ENCODE measurements at regions not wholly inside any gene's neighbourhood (a gene's known extent, or its start where the extent isn't known, plus 50 kb on each side); places are given as distances from the start of the nearest gene placed in this dataset.
"Not testable (repeated sequence)": the region's sequence is repeated elsewhere in the genome, so short reads cannot be mapped to it uniquely, and the experiment has no call there.

GRCh38 chr2:89048138-89049066, 356.9 kb downstream of the RPIA start:
- not testable (repeated sequence) for H3K4me2 ChIP-seq (ENCODE audit: low read length); H3K9me2 ChIP-seq (ENCODE audit: insufficient read depth, low read length); H3K4me3 ChIP-seq (ENCODE audit: low read length); H3K27ac ChIP-seq (ENCODE audit: low read length); H3K36me3 ChIP-seq (ENCODE audit: insufficient read depth, low read length); H3K79me2 ChIP-seq (replicated peaks; ENCODE audit: insufficient read depth, low read length); H4K20me1 ChIP-seq (ENCODE audit: insufficient read depth); H3K9ac ChIP-seq (ENCODE audit: low read length); H3K9me3 ChIP-seq (ENCODE audit: low read length); H2AFZ ChIP-seq (ENCODE audit: low read depth, low read length); H3K27me3 ChIP-seq (ENCODE audit: insufficient read depth, low read depth, low read length); H3F3A ChIP-seq (ENCODE audit: insufficient read depth, low read length, poor library complexity, severe bottlenecking)
- peak; percentile 74 for TF ChIP-seq RAD21 (conservative IDR thresholded peaks at IDR 0.05)
- TF ChIP-seq SMC3 (conservative IDR thresholded peaks at IDR 0.05; ENCODE audit: poor library complexity) = peak; percentile 83
- peak; percentile 86 for TF ChIP-seq CTCF (IDR thresholded peaks at IDR 0.05; ENCODE audit: poor library complexity, severe bottlenecking)

- H3K36me3 ChIP-seq (ENCODE audit: insufficient read depth, low read length); H2AFZ ChIP-seq (ENCODE audit: low read depth, low read length); H3K9me3 ChIP-seq (ENCODE audit: low read length); H3K79me2 ChIP-seq (replicated peaks; ENCODE audit: insufficient read depth, low read length); H3K27me3 ChIP-seq (ENCODE audit: insufficient read depth, low read depth, low read length); H3F3A ChIP-seq (ENCODE audit: insufficient read depth, low read length, poor library complexity, severe bottlenecking); H3K27ac ChIP-seq (ENCODE audit: low read length); H3K4me3 ChIP-seq (ENCODE audit: low read length); H3K9ac ChIP-seq (ENCODE audit: low read length); H3K9me2 ChIP-seq (ENCODE audit: insufficient read depth, low read length); H4K20me1 ChIP-seq (ENCODE audit: insufficient read depth); H3K4me2 ChIP-seq (ENCODE audit: low read length): not testable (repeated sequence)
Observed at GRCh38 chr2:89058616-89059015, 367.1 kb downstream of the RPIA start.

DNA sequence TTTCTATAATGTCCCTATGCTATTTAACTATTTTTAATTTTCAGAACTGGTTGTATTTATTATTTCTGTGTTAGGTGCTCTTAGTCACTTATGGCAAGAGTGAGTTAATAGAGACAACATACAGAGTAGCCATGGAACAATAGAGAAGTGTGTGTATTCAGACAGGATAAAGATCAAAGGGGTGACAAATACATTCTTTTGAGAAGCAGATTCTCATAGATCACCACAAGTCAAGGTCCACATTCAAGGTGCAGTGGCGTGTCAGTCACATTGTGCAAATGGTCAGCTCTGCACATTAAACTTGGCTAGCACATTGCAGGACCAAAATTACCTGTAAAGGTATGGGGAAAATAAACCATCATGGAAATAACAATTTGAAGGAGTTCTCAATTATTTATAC, 369.7 kb downstream of the RPIA start:
- H3K9ac ChIP-seq (ENCODE audit: low read length); H3K9me2 ChIP-seq (ENCODE audit: insufficient read depth, low read length); H4K20me1 ChIP-seq (ENCODE audit: insufficient read depth); H3K4me3 ChIP-seq (ENCODE audit: low read length); H3K27me3 ChIP-seq (ENCODE audit: insufficient read depth, low read depth, low read length); H3K79me2 ChIP-seq (replicated peaks; ENCODE audit: insufficient read depth, low read length); H3K4me2 ChIP-seq (ENCODE audit: low read length); H3K27ac ChIP-seq (ENCODE audit: low read length); H3K36me3 ChIP-seq (ENCODE audit: insufficient read depth, low read length); H2AFZ ChIP-seq (ENCODE audit: low read depth, low read length); H3K9me3 ChIP-seq (ENCODE audit: low read length); H3F3A ChIP-seq (ENCODE audit: insufficient read depth, low read length, poor library complexity, severe bottlenecking): not testable (repeated sequence)

- H3K9me2 ChIP-seq (ENCODE audit: insufficient read depth, low read length); H3K27ac ChIP-seq (ENCODE audit: low read length); H3K9me3 ChIP-seq (ENCODE audit: low read length); H3K36me3 ChIP-seq (ENCODE audit: insufficient read depth, low read length); H2AFZ ChIP-seq (ENCODE audit: low read depth, low read length); H3F3A ChIP-seq (ENCODE audit: insufficient read depth, low read length, poor library complexity, severe bottlenecking); H3K27me3 ChIP-seq (ENCODE audit: insufficient read depth, low read depth, low read length); H3K79me2 ChIP-seq (replicated peaks; ENCODE audit: insufficient read depth, low read length); H4K20me1 ChIP-seq (ENCODE audit: insufficient read depth); H3K9ac ChIP-seq (ENCODE audit: low read length); H3K4me2 ChIP-seq (ENCODE audit: low read length); H3K4me3 ChIP-seq (ENCODE audit: low read length): not testable (repeated sequence)
Observed at GRCh38 chr2:89076771-89077170, 385.3 kb downstream of the RPIA start.

DNA sequence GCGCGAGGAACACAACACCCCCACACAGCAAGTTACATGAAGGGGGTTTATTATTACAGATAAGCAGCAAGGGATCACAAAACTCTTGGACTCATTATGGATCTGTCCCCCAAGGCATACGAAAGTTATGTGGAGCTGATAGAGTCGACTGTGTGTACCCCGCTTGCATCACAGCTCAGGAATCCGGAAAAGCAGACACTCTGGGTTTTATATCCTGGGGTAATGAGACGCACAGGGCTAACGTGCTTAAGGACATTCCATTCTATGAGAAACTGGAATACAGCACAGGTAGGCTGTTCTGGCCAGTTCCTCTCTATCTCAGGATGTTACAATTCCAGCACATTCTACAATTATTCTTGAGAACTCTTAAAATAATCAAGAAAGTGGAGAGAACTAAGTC, 401.4 kb downstream of the RPIA start:
- H4K20me1 ChIP-seq (ENCODE audit: insufficient read depth); H3K4me2 ChIP-seq (ENCODE audit: low read length); H3K36me3 ChIP-seq (ENCODE audit: insufficient read depth, low read length); H3K9ac ChIP-seq (ENCODE audit: low read length); H3K9me2 ChIP-seq (ENCODE audit: insufficient read depth, low read length); H3K4me3 ChIP-seq (ENCODE audit: low read length); H2AFZ ChIP-seq (ENCODE audit: low read depth, low read length); H3K9me3 ChIP-seq (ENCODE audit: low read length); H3K27me3 ChIP-seq (ENCODE audit: insufficient read depth, low read depth, low read length); H3K27ac ChIP-seq (ENCODE audit: low read length); H3F3A ChIP-seq (ENCODE audit: insufficient read depth, low read length, poor library complexity, severe bottlenecking); H3K79me2 ChIP-seq (replicated peaks; ENCODE audit: insufficient read depth, low read length): not testable (repeated sequence)

DNA sequence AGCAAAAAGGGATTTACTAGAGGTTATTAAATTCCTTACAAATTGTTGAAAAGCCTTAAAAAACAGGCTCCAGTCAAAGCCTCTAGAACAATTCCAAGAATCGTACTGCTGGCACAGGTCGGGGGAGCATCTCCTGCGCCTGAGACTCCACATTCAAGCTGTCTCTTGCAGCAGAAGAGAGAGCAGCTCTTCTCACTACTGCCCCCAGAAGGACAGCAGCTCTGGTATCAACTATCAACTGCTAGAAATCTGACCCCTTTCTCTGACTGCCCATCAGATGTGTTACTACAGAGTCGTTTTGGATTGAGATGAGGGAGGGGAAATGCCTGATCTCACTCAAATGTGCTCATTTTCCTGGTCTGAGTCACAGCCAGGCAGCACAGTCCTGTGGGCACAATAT, 403.6 kb downstream of the RPIA start:
- H3K4me2 ChIP-seq (ENCODE audit: low read length); H3K9me2 ChIP-seq (ENCODE audit: insufficient read depth, low read length); H4K20me1 ChIP-seq (ENCODE audit: insufficient read depth); H3K9me3 ChIP-seq (ENCODE audit: low read length); H2AFZ ChIP-seq (ENCODE audit: low read depth, low read length); H3K36me3 ChIP-seq (ENCODE audit: insufficient read depth, low read length); H3K27ac ChIP-seq (ENCODE audit: low read length); H3K79me2 ChIP-seq (replicated peaks; ENCODE audit: insufficient read depth, low read length); H3K27me3 ChIP-seq (ENCODE audit: insufficient read depth, low read depth, low read length); H3F3A ChIP-seq (ENCODE audit: insufficient read depth, low read length, poor library complexity, severe bottlenecking); H3K9ac ChIP-seq (ENCODE audit: low read length); H3K4me3 ChIP-seq (ENCODE audit: low read length): not testable (repeated sequence)

DNA sequence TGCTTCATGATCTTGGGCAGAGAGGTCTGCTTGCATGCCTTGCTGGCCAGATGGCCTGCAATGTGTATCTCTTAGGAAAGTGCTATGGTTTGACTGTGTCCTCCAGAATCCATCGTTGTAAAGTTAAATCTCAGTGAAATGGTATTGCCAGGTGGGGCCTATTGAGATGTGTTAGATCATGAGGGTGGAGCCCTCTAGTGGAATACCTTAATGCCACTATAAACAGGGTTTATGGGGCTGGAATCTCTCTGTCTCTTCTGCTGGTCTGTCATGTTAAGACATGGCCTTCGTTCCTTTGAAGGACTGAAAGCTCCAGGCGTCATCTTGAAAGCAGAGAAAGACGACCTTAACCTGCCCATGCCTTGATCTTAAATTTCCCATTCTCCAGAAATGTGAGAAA, 411.1 kb downstream of the RPIA start:
- H2AFZ ChIP-seq (ENCODE audit: low read depth, low read length); H3K27ac ChIP-seq (ENCODE audit: low read length); H3F3A ChIP-seq (ENCODE audit: insufficient read depth, low read length, poor library complexity, severe bottlenecking); H3K79me2 ChIP-seq (replicated peaks; ENCODE audit: insufficient read depth, low read length); H3K27me3 ChIP-seq (ENCODE audit: insufficient read depth, low read depth, low read length); H3K9me2 ChIP-seq (ENCODE audit: insufficient read depth, low read length); H3K36me3 ChIP-seq (ENCODE audit: insufficient read depth, low read length); H3K9ac ChIP-seq (ENCODE audit: low read length); H4K20me1 ChIP-seq (ENCODE audit: insufficient read depth); H3K4me3 ChIP-seq (ENCODE audit: low read length); H3K4me2 ChIP-seq (ENCODE audit: low read length); H3K9me3 ChIP-seq (ENCODE audit: low read length): not testable (repeated sequence)
